Cardiac fibroblast (primary cell): ENCODE measurements at regions not wholly inside any gene's neighbourhood (a gene's known extent, or its start where the extent isn't known, plus 50 kb on each side); places are given as distances from the start of the nearest gene placed in this dataset.
A peak's percentile ranks its signal among the peaks of the same experiment; 100 is the strongest.

Experiments used
- DNase-seq, 2 donors: peaks; one replicate each; pipeline versions ENCODE4 v3.0.0 to v3.0.0-alpha.2; 2010; ENCODE audit warnings: low read depth in 2 of 2
- H3K4me3 ChIP-seq, 2 donors: replicated peaks in 1 of 2; 1 replicate in 1 of 2; 2 replicates in 1 of 2; pipeline ENCODE4 v1.5.1; 2011; ENCODE audit warnings: low read depth in 2 of 2, low read length in 2 of 2, mild to moderate bottlenecking in 2 of 2, moderate library complexity in 1 of 2
- CTCF ChIP-seq: IDR thresholded peaks from one replicate; pipeline ENCODE4 v1.5.1; 2011; ENCODE audit warnings: low read depth, mild to moderate bottlenecking, low read length, inconsistent platforms

DNA sequence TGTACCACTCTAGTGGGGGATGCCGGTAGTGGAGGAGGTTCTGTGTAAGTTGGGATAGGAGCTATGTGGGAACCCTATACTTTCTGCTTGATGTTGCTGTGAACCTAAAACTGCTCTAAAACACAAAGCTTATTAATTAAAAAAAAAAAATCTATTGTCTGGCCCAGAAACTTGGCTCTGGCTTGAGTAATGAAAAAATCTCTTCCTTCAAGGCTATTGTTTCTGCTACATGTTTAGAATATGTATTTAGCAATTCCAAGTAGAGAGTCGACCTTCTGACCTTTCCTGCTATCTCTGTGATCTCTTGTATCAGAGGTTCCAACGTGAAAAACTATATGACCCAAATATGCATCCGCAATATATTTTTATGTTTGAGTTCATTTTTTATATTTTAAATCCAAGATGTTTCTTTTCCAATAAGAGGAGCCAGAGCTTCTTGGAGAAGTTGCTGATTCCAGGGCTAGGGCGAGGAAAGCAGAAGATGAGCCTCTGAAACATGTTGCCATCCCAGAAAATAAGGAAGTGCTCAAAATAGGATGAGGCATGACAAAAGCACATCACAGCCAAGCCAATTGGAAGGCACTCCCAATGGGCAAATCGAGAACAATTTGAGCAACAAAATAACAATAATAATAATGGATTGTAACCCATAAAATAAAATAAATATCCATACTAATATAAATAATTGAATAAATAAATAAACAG is 184.6 kb upstream of the TMEM260 start:
- no peak for TF ChIP-seq CTCF
- no peak for DNase-seq
- no peak overlapping the region for H3K4me3 ChIP-seq

DNA sequence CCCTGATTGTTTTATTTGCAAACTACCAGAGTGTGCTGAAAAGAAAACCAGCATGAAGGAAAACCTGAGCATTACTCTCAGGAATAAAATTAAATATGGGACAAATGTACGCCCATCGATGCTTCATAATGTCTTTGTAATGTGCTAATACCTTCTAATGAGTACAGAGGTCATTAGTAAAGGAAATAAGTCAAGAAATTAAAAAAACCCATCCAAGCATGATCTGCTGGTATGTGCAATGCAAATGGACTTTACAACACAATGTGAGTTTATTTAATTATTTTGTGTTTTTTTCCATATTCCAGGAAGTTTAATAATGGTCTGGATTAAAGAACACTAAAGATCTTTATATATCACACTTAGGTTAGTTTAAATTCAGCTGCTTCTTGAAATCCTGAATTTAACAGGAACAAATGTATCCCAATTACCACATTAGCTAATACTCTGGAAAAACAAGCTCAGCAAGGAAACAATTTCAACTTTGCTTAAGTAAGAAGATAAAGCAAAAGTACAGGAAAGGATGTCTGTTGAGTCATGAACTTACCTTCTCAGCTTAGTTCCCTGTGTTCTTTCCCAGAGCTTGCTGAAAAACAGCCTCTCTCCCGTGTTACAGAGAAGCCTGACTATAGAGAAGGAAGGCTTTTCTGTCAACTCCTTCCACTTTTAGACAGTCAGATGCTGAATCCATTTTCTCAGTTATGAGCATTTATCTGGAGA is 179.3 kb upstream of the TMEM260 start:
- peak; percentile 23 to 48 for DNase-seq
- no peak for TF ChIP-seq CTCF
- no peak overlapping the region for H3K4me3 ChIP-seq

GRCh38 chr14:56412468-56413434 is 166.8 kb upstream of the TMEM260 start:
- TF ChIP-seq CTCF, result no peak
- no peak for DNase-seq
- H3K4me3 ChIP-seq, result no peak overlapping the region

DNA sequence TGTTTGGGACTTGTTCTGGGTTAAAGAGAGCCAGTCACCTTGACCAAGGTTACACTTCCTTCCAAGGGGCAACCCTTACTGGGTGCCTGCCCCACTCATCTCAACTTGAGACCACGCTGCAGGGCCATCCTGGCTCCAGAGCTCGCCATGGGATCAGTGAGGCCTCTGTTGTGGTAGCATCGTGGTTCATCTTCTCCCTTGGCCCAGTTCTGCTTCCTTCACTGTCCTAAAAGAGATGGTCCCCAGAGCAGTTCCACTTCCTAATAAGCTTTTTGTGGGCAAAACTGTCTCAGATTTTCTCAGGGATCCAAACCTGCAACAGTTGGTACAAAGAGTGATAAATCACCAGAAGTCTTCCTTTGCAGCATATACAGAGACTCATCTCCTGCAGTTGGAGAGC is 165.9 kb upstream of the TMEM260 start:
- no peak for DNase-seq
- no peak for TF ChIP-seq CTCF
- no peak overlapping the region for H3K4me3 ChIP-seq

GRCh38 chr14:56414236-56414635 is 165.4 kb upstream of the TMEM260 start:
- peak in 1 of 2 donors; percentile 2 for DNase-seq
- TF ChIP-seq CTCF, result no peak
- H3K4me3 ChIP-seq, result no peak overlapping the region

GRCh38 chr14:56416213-56416612 is 163.4 kb upstream of the TMEM260 start:
- DNase-seq, result no peak
- TF ChIP-seq CTCF, result no peak
- H3K4me3 ChIP-seq, result no peak overlapping the region
